Spleen (tissue), 11 donors: ENCODE measurements at regions not wholly inside any gene's neighbourhood (a gene's known extent, or its start where the extent isn't known, plus 50 kb on each side); places are given as distances from the start of the nearest gene placed in this dataset.
"Not testable (repeated sequence)": the region's sequence is repeated elsewhere in the genome, so short reads cannot be mapped to it uniquely, and the experiment has no call there.

Experiments
- DNase-seq: peaks from one replicate; pipeline ENCODE4 v3.0.0-alpha.2; 2020
- H3K27ac ChIP-seq, 8 donors: fragments of 200-600 bp; sonication (generic) in 7 of 8; 1 replicate in 4 of 8; 2 replicates in 4 of 8; pipeline versions ENCODE4 v1.5.0 to v1.8.0; 2016 to 2021; ENCODE audit warnings: inconsistent platforms in 4 of 8, mild to moderate bottlenecking in 4 of 8, moderate library complexity in 1 of 8
- H3K27me3 ChIP-seq, 7 donors: fragments of 200-600 bp; sonication (generic) in 6 of 7; replicated peaks in 1 of 7; 1 replicate in 4 of 7; 2 replicates in 3 of 7; pipeline versions ENCODE4 v1.5.0 to v1.8.0; 2016 to 2021; ENCODE audit warnings: inconsistent platforms in 3 of 7, mild to moderate bottlenecking in 1 of 7
- H3K36me3 ChIP-seq, 6 donors: fragments of 200-600 bp; sonication (generic) in 5 of 6; 1 replicate in 4 of 6; 2 replicates in 2 of 6; pipeline versions ENCODE4 v1.5.0 to v1.8.0; 2016 to 2021; ENCODE audit warnings: inconsistent platforms in 2 of 6
- H3K4me1 ChIP-seq, 6 donors: fragments of 200-600 bp; sonication (generic) in 5 of 6; 1 replicate in 3 of 6; 2 replicates in 3 of 6; pipeline versions ENCODE4 v1.5.0 to v1.8.0; 2016 to 2021; ENCODE audit warnings: inconsistent platforms in 3 of 6
- H3K4me3 ChIP-seq, 8 donors: fragments of 200-600 bp; sonication (generic) in 7 of 8; 1 replicate in 4 of 8; 2 replicates in 4 of 8; pipeline versions ENCODE4 v1.5.0 to v1.8.0; 2016 to 2021; ENCODE audit warnings: inconsistent platforms in 4 of 8, mild to moderate bottlenecking in 4 of 8, moderate library complexity in 2 of 8
- H3K9me3 ChIP-seq, 8 donors: fragments of 200-600 bp; sonication (generic) in 7 of 8; 1 replicate in 4 of 8; 2 replicates in 4 of 8; pipeline versions ENCODE4 v1.5.0 to v1.8.0; 2016 to 2021; ENCODE audit warnings: inconsistent platforms in 4 of 8
- POLR2A ChIP-seq, 3 donors: fragments of 450-650 bp; IDR thresholded peaks; one replicate each; pipeline ENCODE4 v1.5.1; 2017; ENCODE audit warnings: antibody characterized with exemption in 3 of 3, mild to moderate bottlenecking in 1 of 3
- POLR2AphosphoS5 ChIP-seq, 3 donors: sonication (generic); formaldehyde crosslinking; IDR thresholded peaks; one replicate each; pipeline ENCODE4 v1.5.1; 2017; ENCODE audit warnings: antibody characterized with exemption in 3 of 3
- WGBS, 5 donors: extraction: QIAGEN DNeasy Blood & Tissue Kit in 3 of 5; methylation state at CpG; one replicate each; pipeline versions ENCODE4 v1.1.5 to v1.1.7; 2013 to 2018; 5-methylcytosine and 5-hydroxymethylcytosine counted together
- intact Hi-C: fragments of 100-400 bp; cut with DNase I; formaldehyde crosslinking; loops from one replicate; pipeline ENCODE4 v1.15.0; 2023; ENCODE audit warnings: low total_unique reads
- TF ChIP-seq, protein P1 (sequence below), 11 experiments: fragments of 200-600 bp in 7 of 11; fragments of 450-650 bp in 4 of 11; sonication (generic) in 4 of 11; IDR thresholded peaks in 8 of 11; conservative IDR thresholded peaks in 3 of 11; 1 replicate in 7 of 11; 2 replicates in 4 of 11; pipeline versions ENCODE4 v1.4.0 to v1.8.0; 2016 to 2021; ENCODE audit warnings: antibody characterized with exemption in 11 of 11, inconsistent platforms in 4 of 11, mild to moderate bottlenecking in 1 of 11
- donor health status: healthy with polysubstance abuse.
- donor health status: DM: no; HTN: no; CAD: no; lungs with moderate emphysema.
- donor health status: DM: no; HTN: no; CAD: no.
- donor health status: Bipolar disorder and iron deficiency.
- donor health status: healthy.
- donor health status: DM: no; HTN: no; CAD: no.
- donor health status: DM: yes; HTN: yes; CAD: no.

DNA sequence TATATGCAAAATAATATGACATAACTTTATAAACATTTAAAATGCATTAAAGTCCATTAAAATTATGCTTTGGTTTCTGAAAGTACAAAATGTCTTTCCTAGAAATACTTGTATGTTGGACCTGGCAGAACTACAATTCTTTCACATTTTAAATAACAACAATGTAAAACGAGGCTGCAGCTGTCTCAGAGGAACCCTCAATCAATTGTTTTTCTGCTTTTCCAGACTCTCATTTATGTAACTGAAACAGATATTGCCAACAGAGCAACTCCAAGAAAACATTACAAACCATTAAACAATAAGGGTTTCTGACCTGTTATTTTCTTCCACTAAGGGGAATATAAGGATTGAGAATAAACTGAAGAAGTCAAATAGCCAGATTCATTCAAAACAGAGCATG lies 1193.4 kb downstream of the NCAM2 start:
- Histone ChIP-seq H3K9me3 (peaks cover 0 to 15% (median 0%) of the 10 kb centered on the region in 8 donors), H3K27me3 (no peaks in the 10 kb centered on the region), H3K4me1 (no peaks in the 10 kb centered on the region), H3K36me3 (no peaks in the 10 kb centered on the region), H3K27ac (no peak overlapping the region), H3K4me3 (no peak overlapping the region)
- 33 to 56% (median 50%) methylated on average over 1 of the region's 1 CpG for WGBS, 5 donors
- intact Hi-C loops = no loop called here
- TF ChIP-seq, protein P1, sequence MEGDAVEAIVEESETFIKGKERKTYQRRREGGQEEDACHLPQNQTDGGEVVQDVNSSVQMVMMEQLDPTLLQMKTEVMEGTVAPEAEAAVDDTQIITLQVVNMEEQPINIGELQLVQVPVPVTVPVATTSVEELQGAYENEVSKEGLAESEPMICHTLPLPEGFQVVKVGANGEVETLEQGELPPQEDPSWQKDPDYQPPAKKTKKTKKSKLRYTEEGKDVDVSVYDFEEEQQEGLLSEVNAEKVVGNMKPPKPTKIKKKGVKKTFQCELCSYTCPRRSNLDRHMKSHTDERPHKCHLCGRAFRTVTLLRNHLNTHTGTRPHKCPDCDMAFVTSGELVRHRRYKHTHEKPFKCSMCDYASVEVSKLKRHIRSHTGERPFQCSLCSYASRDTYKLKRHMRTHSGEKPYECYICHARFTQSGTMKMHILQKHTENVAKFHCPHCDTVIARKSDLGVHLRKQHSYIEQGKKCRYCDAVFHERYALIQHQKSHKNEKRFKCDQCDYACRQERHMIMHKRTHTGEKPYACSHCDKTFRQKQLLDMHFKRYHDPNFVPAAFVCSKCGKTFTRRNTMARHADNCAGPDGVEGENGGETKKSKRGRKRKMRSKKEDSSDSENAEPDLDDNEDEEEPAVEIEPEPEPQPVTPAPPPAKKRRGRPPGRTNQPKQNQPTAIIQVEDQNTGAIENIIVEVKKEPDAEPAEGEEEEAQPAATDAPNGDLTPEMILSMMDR (IDR thresholded peaks at IDR 0.05 in 8 of 11, conservative IDR thresholded peaks at IDR 0.05 in 3 of 11) = no peak
- no peak for TF ChIP-seq POLR2AphosphoS5 (IDR thresholded peaks at IDR 0.05)
- no peak for TF ChIP-seq POLR2A (IDR thresholded peaks at IDR 0.05)
- DNase-seq = no peak

DNA sequence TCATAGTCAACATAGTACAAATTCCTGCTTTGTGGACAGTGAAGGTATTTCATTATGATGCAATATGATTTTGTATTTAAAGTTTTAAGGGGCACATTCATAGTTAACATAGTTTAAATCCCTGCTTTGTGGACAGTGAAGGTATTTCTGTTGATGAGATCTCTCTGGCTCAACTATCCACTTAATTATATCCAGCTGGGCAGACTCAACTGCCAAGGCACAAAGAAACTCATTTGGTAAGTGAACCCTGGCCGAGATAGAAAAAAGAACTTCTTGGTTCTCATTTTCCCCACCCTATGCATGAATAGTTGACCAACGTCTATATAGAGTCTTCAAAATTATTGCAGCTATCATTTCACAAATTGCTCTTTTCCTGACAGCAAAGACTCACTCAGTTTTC lies 1194.6 kb downstream of the NCAM2 start:
- intact Hi-C loops = no loop called here
- TF ChIP-seq, protein P1 (IDR thresholded peaks at IDR 0.05 in 8 of 11, conservative IDR thresholded peaks at IDR 0.05 in 3 of 11) = no peak
- TF ChIP-seq POLR2A (IDR thresholded peaks at IDR 0.05) (no peak), POLR2AphosphoS5 (IDR thresholded peaks at IDR 0.05) (no peak)
- Histone ChIP-seq H3K9me3 (peaks cover 0 to 19% (median 0%) of the 10 kb centered on the region in 8 donors), H3K27ac (no peak overlapping the region), H3K4me3 (no peak overlapping the region), H3K4me1 (no peaks in the 10 kb centered on the region), H3K36me3 (no peaks in the 10 kb centered on the region), H3K27me3 (no peaks in the 10 kb centered on the region)
- WGBS, 5 donors = 44 to 66% (median 56%) methylated on average over 2 of the region's 2 CpGs
- no peak for DNase-seq

DNA sequence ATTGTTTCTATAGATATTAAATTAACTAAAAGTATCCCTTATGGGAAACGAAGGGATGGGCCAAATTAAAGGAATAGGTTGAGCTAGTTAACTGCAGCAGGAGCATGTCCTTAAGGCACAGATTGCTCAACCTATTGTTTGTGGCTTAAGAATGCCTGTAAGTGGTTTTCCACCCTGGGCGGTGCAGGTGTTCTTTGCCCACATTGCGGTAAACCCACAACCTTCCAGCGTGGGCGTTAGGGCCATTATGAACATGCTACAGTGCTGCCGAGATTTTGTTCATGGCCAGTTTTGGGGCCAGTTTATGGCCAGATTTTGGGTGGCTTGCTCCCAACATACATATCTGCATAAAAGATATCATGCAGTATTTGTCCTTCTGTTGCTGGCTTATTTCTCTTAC lies 1196.8 kb downstream of the NCAM2 start:
- intact Hi-C loops, H3K4me3 ChIP-seq, H3K36me3 ChIP-seq, H3K27ac ChIP-seq, H3K4me1 ChIP-seq, H3K27me3 ChIP-seq, DNase-seq: not testable (repeated sequence)
- peaks cover 0 to 17% (median 0%) of the 10 kb centered on the region in 8 donors for H3K9me3 ChIP-seq
- WGBS, 5 donors = 78 to 88% (median 81%) methylated on average over 6 of the region's 6 CpGs

DNA sequence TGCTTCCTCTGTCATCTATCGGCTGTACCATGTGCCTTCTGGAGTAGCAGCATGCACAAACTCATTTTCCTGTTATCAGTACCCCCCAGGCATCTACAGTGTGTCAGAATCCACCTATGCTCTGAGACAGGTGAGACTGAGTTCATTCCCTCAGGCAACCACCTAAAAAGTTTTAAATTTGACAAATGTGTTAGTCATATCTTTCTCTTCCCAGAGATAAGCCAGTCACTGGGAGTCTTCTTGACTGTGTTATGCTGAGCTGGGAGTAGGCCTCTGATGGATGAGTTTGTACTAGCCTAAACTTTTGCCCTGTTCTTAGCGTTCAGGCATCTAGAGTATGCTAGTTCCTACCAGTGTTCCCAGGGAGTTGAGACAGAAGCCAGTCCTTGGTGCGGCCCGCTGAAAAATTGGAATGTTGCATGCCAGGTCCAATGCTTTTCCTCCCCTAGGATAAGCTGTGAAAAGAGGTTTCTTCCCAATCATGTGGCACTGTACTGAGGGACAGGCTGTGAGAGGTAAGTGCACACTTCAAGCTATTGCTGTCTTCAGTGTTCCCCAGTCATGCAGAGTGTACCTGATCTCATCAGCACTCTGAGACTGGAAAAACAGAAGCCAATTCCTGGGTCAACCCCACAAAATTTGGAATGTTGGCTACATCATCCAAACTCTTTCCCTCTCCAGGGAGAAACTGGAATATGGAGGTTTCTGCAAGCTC lies 1202.3 kb downstream of the NCAM2 start:
- Histone ChIP-seq H3K4me1 (no peaks in the 10 kb centered on the region), H3K36me3 (no peaks in the 10 kb centered on the region), H3K27me3 (no peaks in the 10 kb centered on the region), H3K9me3 (peaks cover 0 to 6% (median 0%) of the 10 kb centered on the region in 8 donors), H3K4me3 (no peak overlapping the region), H3K27ac (no peak overlapping the region)
- intact Hi-C loops = no loop called here
- DNase-seq = no peak
- WGBS, 5 donors = 81 to 87% (median 84%) methylated on average over 4 of the region's 4 CpGs
- no peak for TF ChIP-seq POLR2A (IDR thresholded peaks at IDR 0.05)
- TF ChIP-seq POLR2AphosphoS5 (IDR thresholded peaks at IDR 0.05) = no peak
- TF ChIP-seq, protein P1 (IDR thresholded peaks at IDR 0.05 in 8 of 11, conservative IDR thresholded peaks at IDR 0.05 in 3 of 11) = no peak
